PFSK-1 (cell line): ENCODE measurements at regions not wholly inside any gene's neighbourhood (a gene's known extent, or its start where the extent isn't known, plus 50 kb on each side); places are given as distances from the start of the nearest gene placed in this dataset.

ENCODE experiments used
- FOXP2 ChIP-seq: optimal IDR thresholded peaks from 2 replicates; pipeline ENCODE3; 2011; ENCODE audit warnings: borderline replicate concordance, control low read depth, inconsistent platforms; ENCODE audit not compliant: insufficient read depth; ENCODE audit errors: extremely low read length, extremely low read depth
- POLR2AphosphoS5 ChIP-seq: IDR thresholded peaks from 2 replicates; pipeline ENCODE4 v1.6.1; 2012; ENCODE audit warnings: low read depth, mild to moderate bottlenecking, control low read depth, low read length, moderate library complexity
- SIN3A ChIP-seq: IDR thresholded peaks from 2 replicates; pipeline ENCODE4 v1.6.1; 2012; ENCODE audit warnings: mild to moderate bottlenecking, low read length, moderate library complexity, borderline replicate concordance; ENCODE audit not compliant: insufficient read depth
- TAF1 ChIP-seq: IDR thresholded peaks from 2 replicates; pipeline ENCODE4 v1.6.1; 2012; ENCODE audit warnings: low read length, control low read depth, borderline replicate concordance; ENCODE audit not compliant: insufficient read depth
- TF ChIP-seq, protein P1 (sequence below), 2 experiments: IDR thresholded peaks; 2 replicates each; pipeline versions ENCODE4 v1.6.1 to v1.8.0; 2011 to 2012; ENCODE audit warnings: low read depth in 2 of 2, low read length in 2 of 2, control low read depth in 1 of 2, inconsistent platforms in 1 of 2, mild to moderate bottlenecking in 1 of 2, moderate library complexity in 1 of 2; ENCODE audit not compliant: insufficient read depth in 1 of 2

DNA sequence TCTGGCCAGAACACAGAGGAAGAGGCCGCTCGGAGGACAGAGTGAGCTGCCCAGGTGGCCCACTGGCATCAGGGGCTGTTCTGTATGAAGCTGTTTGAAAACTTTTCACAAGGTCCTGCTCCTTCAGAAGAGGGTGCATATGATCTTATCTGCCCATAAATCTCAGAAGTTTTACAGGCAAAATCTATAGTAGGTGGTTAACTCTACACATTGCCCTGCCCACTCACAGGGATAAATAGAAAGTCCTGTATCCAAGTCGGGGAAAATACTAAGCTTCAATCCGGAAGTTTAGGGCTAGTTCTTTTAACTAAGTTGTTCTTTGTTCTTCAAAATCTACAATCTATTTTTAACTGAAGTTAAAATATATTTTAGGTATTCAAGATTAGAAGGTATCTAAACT, 233.7 kb downstream of the FOXA2 start:
- TF ChIP-seq SIN3A = no peak
- TF ChIP-seq, protein P1, sequence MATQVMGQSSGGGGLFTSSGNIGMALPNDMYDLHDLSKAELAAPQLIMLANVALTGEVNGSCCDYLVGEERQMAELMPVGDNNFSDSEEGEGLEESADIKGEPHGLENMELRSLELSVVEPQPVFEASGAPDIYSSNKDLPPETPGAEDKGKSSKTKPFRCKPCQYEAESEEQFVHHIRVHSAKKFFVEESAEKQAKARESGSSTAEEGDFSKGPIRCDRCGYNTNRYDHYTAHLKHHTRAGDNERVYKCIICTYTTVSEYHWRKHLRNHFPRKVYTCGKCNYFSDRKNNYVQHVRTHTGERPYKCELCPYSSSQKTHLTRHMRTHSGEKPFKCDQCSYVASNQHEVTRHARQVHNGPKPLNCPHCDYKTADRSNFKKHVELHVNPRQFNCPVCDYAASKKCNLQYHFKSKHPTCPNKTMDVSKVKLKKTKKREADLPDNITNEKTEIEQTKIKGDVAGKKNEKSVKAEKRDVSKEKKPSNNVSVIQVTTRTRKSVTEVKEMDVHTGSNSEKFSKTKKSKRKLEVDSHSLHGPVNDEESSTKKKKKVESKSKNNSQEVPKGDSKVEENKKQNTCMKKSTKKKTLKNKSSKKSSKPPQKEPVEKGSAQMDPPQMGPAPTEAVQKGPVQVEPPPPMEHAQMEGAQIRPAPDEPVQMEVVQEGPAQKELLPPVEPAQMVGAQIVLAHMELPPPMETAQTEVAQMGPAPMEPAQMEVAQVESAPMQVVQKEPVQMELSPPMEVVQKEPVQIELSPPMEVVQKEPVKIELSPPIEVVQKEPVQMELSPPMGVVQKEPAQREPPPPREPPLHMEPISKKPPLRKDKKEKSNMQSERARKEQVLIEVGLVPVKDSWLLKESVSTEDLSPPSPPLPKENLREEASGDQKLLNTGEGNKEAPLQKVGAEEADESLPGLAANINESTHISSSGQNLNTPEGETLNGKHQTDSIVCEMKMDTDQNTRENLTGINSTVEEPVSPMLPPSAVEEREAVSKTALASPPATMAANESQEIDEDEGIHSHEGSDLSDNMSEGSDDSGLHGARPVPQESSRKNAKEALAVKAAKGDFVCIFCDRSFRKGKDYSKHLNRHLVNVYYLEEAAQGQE (IDR thresholded peaks at IDR 0.05; ENCODE audit: insufficient read depth in 1 of 2, low read depth in 2 of 2, low read length in 2 of 2) = no peak
- no peak for TF ChIP-seq POLR2AphosphoS5
- no peak for TF ChIP-seq FOXP2
- TF ChIP-seq TAF1 = no peak

DNA sequence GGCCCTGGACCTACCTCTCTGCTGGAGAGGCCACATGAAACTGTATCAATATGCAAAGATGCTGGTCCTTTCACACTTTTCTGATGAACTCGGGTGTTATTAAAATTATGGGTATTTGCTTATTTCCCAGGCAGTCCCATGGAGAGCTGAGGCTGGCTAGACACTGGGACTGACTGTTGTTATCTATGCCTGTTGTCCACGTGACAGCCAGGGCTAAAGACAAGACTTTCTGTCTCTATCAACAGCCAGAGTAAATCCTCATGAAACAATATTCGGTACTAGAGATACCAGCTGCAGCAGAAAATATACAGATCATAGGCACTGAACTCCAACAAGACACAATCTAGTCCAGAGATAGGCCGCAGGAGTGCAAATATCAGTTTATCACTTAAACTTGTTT, 236.4 kb downstream of the FOXA2 start:
- no peak for TF ChIP-seq TAF1
- TF ChIP-seq SIN3A = no peak
- no peak for TF ChIP-seq FOXP2
- no peak for TF ChIP-seq POLR2AphosphoS5
- TF ChIP-seq, protein P1 (IDR thresholded peaks at IDR 0.05; ENCODE audit: insufficient read depth in 1 of 2, low read depth in 2 of 2, low read length in 2 of 2) = no peak

DNA sequence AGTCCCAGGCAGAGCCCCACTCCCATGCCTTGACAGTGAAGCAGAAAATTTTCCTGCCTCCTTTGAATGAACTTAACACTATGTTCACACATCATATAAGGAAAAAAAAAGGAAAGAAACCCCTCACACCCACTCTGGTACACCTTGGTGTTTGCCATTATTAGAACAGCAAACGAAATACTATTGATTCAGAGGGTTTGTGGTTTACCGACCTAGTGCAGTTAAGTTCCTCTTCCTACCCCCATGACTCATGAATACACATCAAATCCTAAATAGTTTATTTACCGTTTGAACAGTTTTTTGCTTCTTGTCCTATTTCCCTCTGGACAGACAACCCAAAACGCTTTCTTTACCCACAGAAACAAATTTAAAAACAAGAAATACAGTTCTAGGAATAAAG, 237.7 kb downstream of the FOXA2 start:
- TF ChIP-seq FOXP2 (no peak), SIN3A (no peak), POLR2AphosphoS5 (no peak), TAF1 (no peak)
- TF ChIP-seq, protein P1 (IDR thresholded peaks at IDR 0.05; ENCODE audit: insufficient read depth in 1 of 2, low read depth in 2 of 2, low read length in 2 of 2) = no peak

DNA sequence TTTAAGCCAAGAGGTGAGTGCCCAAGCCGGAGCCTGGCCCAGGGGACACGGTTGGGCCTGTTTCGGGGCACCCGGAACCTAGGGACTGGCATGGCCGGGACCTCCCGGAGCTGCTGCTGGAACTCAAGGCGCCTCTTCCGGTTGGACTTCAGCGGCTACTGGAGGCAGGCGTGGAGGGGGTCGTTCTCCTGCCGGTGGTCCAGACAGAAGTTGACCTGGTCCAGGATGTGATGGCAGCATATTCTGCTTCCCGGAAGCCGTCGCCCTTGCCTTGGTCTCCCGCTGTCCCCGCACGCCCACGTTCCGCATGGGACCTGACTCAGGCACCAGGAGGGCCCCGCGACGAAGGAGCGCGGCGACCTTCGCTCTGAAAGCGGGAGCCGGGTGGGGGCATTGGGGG, 240.8 kb downstream of the FOXA2 start:
- TF ChIP-seq FOXP2 (no peak), SIN3A (no peak), POLR2AphosphoS5 (no peak), TAF1 (no peak)
- TF ChIP-seq, protein P1 (IDR thresholded peaks at IDR 0.05; ENCODE audit: insufficient read depth in 1 of 2, low read depth in 2 of 2, low read length in 2 of 2) = no peak

DNA sequence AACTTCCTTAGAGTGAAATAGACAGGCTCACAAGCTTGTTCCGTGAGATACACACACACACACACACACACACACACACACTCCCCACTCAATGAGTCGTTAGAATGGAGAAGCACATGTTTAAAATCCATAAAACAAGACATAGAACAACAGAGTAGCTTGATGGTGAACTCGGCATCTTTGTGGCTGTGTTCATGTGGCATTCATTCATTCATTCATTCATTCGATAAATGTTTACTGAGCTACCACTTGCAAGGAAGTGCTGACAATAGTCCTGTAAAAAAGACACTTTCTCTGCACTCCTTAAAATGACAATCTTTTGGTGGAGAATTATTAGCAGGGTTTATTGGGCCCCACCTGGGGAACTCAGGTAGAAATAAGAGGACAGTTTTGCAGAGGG, 242.0 kb downstream of the FOXA2 start:
- TF ChIP-seq FOXP2 = no peak
- TF ChIP-seq POLR2AphosphoS5 = no peak
- TF ChIP-seq SIN3A = no peak
- TF ChIP-seq TAF1 = no peak
- TF ChIP-seq, protein P1 (IDR thresholded peaks at IDR 0.05; ENCODE audit: insufficient read depth in 1 of 2, low read depth in 2 of 2, low read length in 2 of 2) = no peak
